Posterior vena cava (tissue), 2 donors: ENCODE measurements at regions not wholly inside any gene's neighbourhood (a gene's known extent, or its start where the extent isn't known, plus 50 kb on each side); places are given as distances from the start of the nearest gene placed in this dataset.

Source experiments
- DNase-seq: peaks from one replicate; pipeline ENCODE4 v3.0.0-alpha.2; 2020; ENCODE audit warnings: low spot score
- intact Hi-C, 2 donors: fragments of 100-400 bp; cut with DNase I; formaldehyde crosslinking; loops; one replicate each; pipeline versions ENCODE4 v1.14.1 to v1.14.2; 2022 to 2023
- donor health status: DM: yes; HTN: yes; CAD: no.
- donor health status: DM: yes; HTN: yes; CAD: no.

DNA sequence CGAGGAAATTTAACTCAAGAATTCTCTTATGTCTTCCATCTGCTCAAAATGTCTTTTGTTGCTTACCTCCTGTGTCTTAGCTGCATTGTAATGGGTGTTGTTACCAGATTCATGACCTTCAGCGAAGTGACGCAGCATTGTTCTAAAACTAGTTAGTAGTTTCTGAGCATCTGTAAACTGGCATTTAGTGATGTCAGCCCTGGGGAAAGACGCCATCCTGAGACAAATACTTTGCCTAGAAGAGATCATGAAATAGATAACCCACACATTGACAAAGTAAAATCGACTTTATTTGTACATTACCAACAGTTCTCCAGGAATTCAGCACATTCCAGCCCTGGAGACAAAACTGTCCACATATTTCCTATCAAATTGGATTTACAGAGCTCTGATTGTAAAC, 87.8 kb downstream of the GPAM start:
- intact Hi-C loops, result no loop called here
- DNase-seq, result no peak

DNA sequence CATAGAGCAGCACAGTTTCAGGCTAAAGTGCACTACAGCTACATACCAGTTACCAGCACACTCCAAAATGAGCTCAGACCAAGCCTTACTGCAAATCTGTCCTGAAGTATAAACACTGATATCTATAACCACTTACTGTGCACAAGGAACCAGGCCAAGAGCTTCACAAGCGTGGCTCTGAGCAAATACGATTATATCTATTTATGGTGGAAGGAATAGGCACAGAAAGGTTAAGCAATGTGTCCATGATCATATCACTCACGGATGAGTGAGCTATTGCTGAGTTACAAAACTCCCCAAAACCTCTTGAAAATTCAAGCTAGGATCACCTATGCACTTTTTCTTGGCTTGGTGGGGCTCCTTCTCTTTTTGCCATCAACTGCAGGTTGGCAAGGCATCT, 84.9 kb downstream of the GPAM start:
- DNase-seq, result no peak

More for the DNA sequence above, 84.9 kb downstream of the GPAM start:
- intact Hi-C loops, result no loop called here
